Calu3 (cell line): ENCODE measurements at regions not wholly inside any gene's neighbourhood (a gene's known extent, or its start where the extent isn't known, plus 50 kb on each side); places are given as distances from the start of the nearest gene placed in this dataset.

ENCODE experiments used
- BruUV-seq: library from RNA; stranded (reverse); fragments of 400-500 nt; replicated peaks from 2 replicates; lab custom pipeline; 2021; lab: Mats Ljungman, UMichigan
- CTCF ChIA-PET: fragments of 300-600 bp; sonication (Branson Sonifier 250); formaldehyde crosslinking; loops from one replicate; lab custom pipeline; 2022; ENCODE audit warnings: antibody characterized with exemption; lab: Charles Lee
- DNase-seq: peaks from one replicate; pipeline ENCODE4 v3.0.0; 2022
- H3K27ac Mint-ChIP-seq: one replicate; pipeline ENCODE4 v1.8.0; 2022; ENCODE audit warnings: mixed read lengths; ENCODE audit not compliant: unreplicated experiment
- H3K27me3 Mint-ChIP-seq: one replicate; pipeline ENCODE4 v1.8.0; 2022; ENCODE audit warnings: mixed read lengths; ENCODE audit not compliant: unreplicated experiment
- H3K36me3 Mint-ChIP-seq: one replicate; pipeline ENCODE4 v1.8.0; 2022; ENCODE audit warnings: mild to moderate bottlenecking, moderate library complexity, mixed read lengths; ENCODE audit not compliant: insufficient read depth, unreplicated experiment
- H3K4me1 Mint-ChIP-seq: one replicate; pipeline ENCODE4 v1.8.0; 2022; ENCODE audit warnings: mild to moderate bottlenecking, low read depth, mixed read lengths; ENCODE audit not compliant: unreplicated experiment
- H3K4me3 Mint-ChIP-seq: one replicate; pipeline ENCODE4 v1.8.0; 2022; ENCODE audit warnings: mild to moderate bottlenecking, low read depth, moderate library complexity, mixed read lengths; ENCODE audit not compliant: unreplicated experiment
- H3K9me3 Mint-ChIP-seq: one replicate; pipeline ENCODE4 v1.8.0; 2022; ENCODE audit warnings: low read depth, mixed read lengths; ENCODE audit not compliant: unreplicated experiment
- CTCF ChIP-seq: fragments of 200-600 bp; IDR thresholded peaks from one replicate; pipeline ENCODE4 v1.8.0; 2022; ENCODE audit warnings: antibody characterized with exemption; ENCODE audit not compliant: unreplicated experiment
- intact Hi-C: fragments of 100-400 bp; cut with micrococcal nuclease; formaldehyde crosslinking; loops from one replicate; pipeline ENCODE4 v1.10.0; 2022; ENCODE audit not compliant: unreplicated experiment

GRCh38 chr2:200013906-200014305, 58.5 kb downstream of the MAIP1 start:
- H3K36me3 Mint-ChIP-seq: no peaks in the 10 kb centered on the region
- intact Hi-C loops: no loop called here
- H3K27ac Mint-ChIP-seq: no peak overlapping the region
- no peaks in the 10 kb centered on the region for H3K27me3 Mint-ChIP-seq
- DNase-seq: no peak
- TF ChIP-seq CTCF: no peak
- CTCF ChIA-PET: no interaction called here
- no TSS peak for BruUV-seq
- no peaks in the 10 kb centered on the region for H3K4me1 Mint-ChIP-seq
- no peaks in the 10 kb centered on the region for H3K9me3 Mint-ChIP-seq
- no peak overlapping the region for H3K4me3 Mint-ChIP-seq

GRCh38 chr2:200021449-200022114, 66.2 kb downstream of the MAIP1 start:
- H3K4me3 Mint-ChIP-seq: no peak overlapping the region
- H3K4me1 Mint-ChIP-seq: no peaks in the 10 kb centered on the region
- CTCF ChIA-PET: no interaction called here
- intact Hi-C loops: no loop called here
- H3K27me3 Mint-ChIP-seq: no peaks in the 10 kb centered on the region
- no peaks in the 10 kb centered on the region for H3K36me3 Mint-ChIP-seq
- H3K9me3 Mint-ChIP-seq: no peaks in the 10 kb centered on the region
- BruUV-seq: no TSS peak
- DNase-seq: no peak
- no peak overlapping the region for H3K27ac Mint-ChIP-seq
- TF ChIP-seq CTCF: no peak

GRCh38 chr2:200022511-200022910, 67.1 kb downstream of the MAIP1 start:
- no peak for DNase-seq

GRCh38 chr2:200023570-200023969, 68.2 kb downstream of the MAIP1 start:
- H3K27ac Mint-ChIP-seq: no peak overlapping the region
- DNase-seq: no peak
- BruUV-seq: no TSS peak
- H3K4me1 Mint-ChIP-seq: no peaks in the 10 kb centered on the region
- no peaks in the 10 kb centered on the region for H3K36me3 Mint-ChIP-seq
- intact Hi-C loops: no loop called here
- CTCF ChIA-PET: no interaction called here
- H3K27me3 Mint-ChIP-seq: no peaks in the 10 kb centered on the region
- TF ChIP-seq CTCF: no peak
- H3K9me3 Mint-ChIP-seq: no peaks in the 10 kb centered on the region
- H3K4me3 Mint-ChIP-seq: no peak overlapping the region

More at GRCh38 chr2:200022511-200022910, 67.1 kb downstream of the MAIP1 start:
- CTCF ChIA-PET: no interaction called here
- Mint-ChIP-seq H3K27me3 (no peaks in the 10 kb centered on the region), H3K4me1 (no peaks in the 10 kb centered on the region), H3K9me3 (no peaks in the 10 kb centered on the region), H3K27ac (no peak overlapping the region), H3K4me3 (no peak overlapping the region), H3K36me3 (no peaks in the 10 kb centered on the region)
- no peak for TF ChIP-seq CTCF
- intact Hi-C loops: no loop called here
- BruUV-seq: no TSS peak
